Spleen (tissue), 11 donors: ENCODE measurements at regions not wholly inside any gene's neighbourhood (a gene's known extent, or its start where the extent isn't known, plus 50 kb on each side); places are given as distances from the start of the nearest gene placed in this dataset.

ENCODE experiments used
- DNase-seq: peaks from one replicate; pipeline ENCODE4 v3.0.0-alpha.2; 2020
- H3K27ac ChIP-seq, 8 donors: fragments of 200-600 bp; sonication (generic) in 7 of 8; 1 replicate in 4 of 8; 2 replicates in 4 of 8; pipeline versions ENCODE4 v1.5.0 to v1.8.0; 2016 to 2021; ENCODE audit warnings: inconsistent platforms in 4 of 8, mild to moderate bottlenecking in 4 of 8, moderate library complexity in 1 of 8
- H3K27me3 ChIP-seq, 7 donors: fragments of 200-600 bp; sonication (generic) in 6 of 7; replicated peaks in 1 of 7; 1 replicate in 4 of 7; 2 replicates in 3 of 7; pipeline versions ENCODE4 v1.5.0 to v1.8.0; 2016 to 2021; ENCODE audit warnings: inconsistent platforms in 3 of 7, mild to moderate bottlenecking in 1 of 7
- H3K36me3 ChIP-seq, 6 donors: fragments of 200-600 bp; sonication (generic) in 5 of 6; 1 replicate in 4 of 6; 2 replicates in 2 of 6; pipeline versions ENCODE4 v1.5.0 to v1.8.0; 2016 to 2021; ENCODE audit warnings: inconsistent platforms in 2 of 6
- H3K4me1 ChIP-seq, 6 donors: fragments of 200-600 bp; sonication (generic) in 5 of 6; 1 replicate in 3 of 6; 2 replicates in 3 of 6; pipeline versions ENCODE4 v1.5.0 to v1.8.0; 2016 to 2021; ENCODE audit warnings: inconsistent platforms in 3 of 6
- H3K4me3 ChIP-seq, 8 donors: fragments of 200-600 bp; sonication (generic) in 7 of 8; 1 replicate in 4 of 8; 2 replicates in 4 of 8; pipeline versions ENCODE4 v1.5.0 to v1.8.0; 2016 to 2021; ENCODE audit warnings: inconsistent platforms in 4 of 8, mild to moderate bottlenecking in 4 of 8, moderate library complexity in 2 of 8
- H3K9me3 ChIP-seq, 8 donors: fragments of 200-600 bp; sonication (generic) in 7 of 8; 1 replicate in 4 of 8; 2 replicates in 4 of 8; pipeline versions ENCODE4 v1.5.0 to v1.8.0; 2016 to 2021; ENCODE audit warnings: inconsistent platforms in 4 of 8
- CTCF ChIP-seq, 11 experiments: fragments of 200-600 bp in 7 of 11; fragments of 450-650 bp in 4 of 11; sonication (generic) in 4 of 11; IDR thresholded peaks in 8 of 11; conservative IDR thresholded peaks in 3 of 11; 1 replicate in 7 of 11; 2 replicates in 4 of 11; pipeline versions ENCODE4 v1.4.0 to v1.8.0; 2016 to 2021; ENCODE audit warnings: antibody characterized with exemption in 11 of 11, inconsistent platforms in 4 of 11, mild to moderate bottlenecking in 1 of 11
- POLR2A ChIP-seq, 3 donors: fragments of 450-650 bp; IDR thresholded peaks; one replicate each; pipeline ENCODE4 v1.5.1; 2017; ENCODE audit warnings: antibody characterized with exemption in 3 of 3, mild to moderate bottlenecking in 1 of 3
- POLR2AphosphoS5 ChIP-seq, 3 donors: sonication (generic); formaldehyde crosslinking; IDR thresholded peaks; one replicate each; pipeline ENCODE4 v1.5.1; 2017; ENCODE audit warnings: antibody characterized with exemption in 3 of 3
- WGBS, 5 donors: extraction: QIAGEN DNeasy Blood & Tissue Kit in 3 of 5; methylation state at CpG; one replicate each; pipeline versions ENCODE4 v1.1.5 to v1.1.7; 2013 to 2018; 5-methylcytosine and 5-hydroxymethylcytosine counted together
- intact Hi-C: fragments of 100-400 bp; cut with DNase I; formaldehyde crosslinking; loops from one replicate; pipeline ENCODE4 v1.15.0; 2023; ENCODE audit warnings: low total_unique reads
- donor health status: healthy with polysubstance abuse.
- donor health status: DM: no; HTN: no; CAD: no; lungs with moderate emphysema.
- donor health status: DM: no; HTN: no; CAD: no.
- donor health status: Bipolar disorder and iron deficiency.
- donor health status: healthy.
- donor health status: DM: no; HTN: no; CAD: no.
- donor health status: DM: yes; HTN: yes; CAD: no.

- Histone ChIP-seq H3K27ac (peak overlapping the region in 7 of 8 donors; percentile 16 to 84 (median 70)), H3K9me3 (peaks cover 0 to 20% (median 11%) of the 10 kb centered on the region in 8 donors), H3K27me3 (no peaks in the 10 kb centered on the region), H3K4me3 (peak overlapping the region in 1 of 8 donors; percentile 49), H3K4me1 (peaks cover 0 to 22% (median 7%) of the 10 kb centered on the region in 6 donors), H3K36me3 (no peaks in the 10 kb centered on the region)
- DNase-seq: no peak
- TF ChIP-seq POLR2AphosphoS5 (IDR thresholded peaks at IDR 0.05) (no peak), POLR2A (IDR thresholded peaks at IDR 0.05) (no peak), CTCF (IDR thresholded peaks at IDR 0.05 in 8 of 11, conservative IDR thresholded peaks at IDR 0.05 in 3 of 11) (no peak)
- WGBS, 5 donors: 83 to 94% (median 86%) methylated on average over 1 of the region's 1 CpG
- intact Hi-C loops: no loop called here
These were observed 58.3 kb upstream of the RAP1GDS1 start for GRCh38 chr4:98202907-98203306.

- no peak for TF ChIP-seq POLR2A (IDR thresholded peaks at IDR 0.05)
- no peak for TF ChIP-seq POLR2AphosphoS5 (IDR thresholded peaks at IDR 0.05)
- no peak for TF ChIP-seq CTCF (IDR thresholded peaks at IDR 0.05 in 8 of 11, conservative IDR thresholded peaks at IDR 0.05 in 3 of 11)
- H3K4me3 ChIP-seq: no peak overlapping the region
- H3K36me3 ChIP-seq: no peaks in the 10 kb centered on the region
- H3K27ac ChIP-seq: no peak overlapping the region
- peaks cover 0 to 17% (median 5%) of the 10 kb centered on the region in 6 donors for H3K4me1 ChIP-seq
- DNase-seq: no peak
- H3K27me3 ChIP-seq: no peaks in the 10 kb centered on the region
- peaks cover under 1 to 56% (median 47%) of the 10 kb centered on the region in 8 donors for H3K9me3 ChIP-seq
- 87 to 91% (median 88%) methylated on average over 4 of the region's 4 CpGs for WGBS, 5 donors
- intact Hi-C loops: no loop called here
These were observed 56.0 kb upstream of the STPG2 start for GRCh38 chr4:98199247-98199646.

GRCh38 chr4:98195005-98195404 lies 51.7 kb upstream of the STPG2 start:
- no peak for DNase-seq
- Histone ChIP-seq H3K4me3 (no peak overlapping the region), H3K36me3 (no peaks in the 10 kb centered on the region), H3K9me3 (peaks cover 12 to 82% (median 62%) of the 10 kb centered on the region in 8 donors), H3K4me1 (no peaks in the 10 kb centered on the region), H3K27ac (no peak overlapping the region), H3K27me3 (no peaks in the 10 kb centered on the region)
- WGBS, 5 donors: 89 to 97% (median 93%) methylated on average over 7 of the region's 7 CpGs
- intact Hi-C loops: no loop called here
- TF ChIP-seq POLR2AphosphoS5 (IDR thresholded peaks at IDR 0.05) (no peak), CTCF (IDR thresholded peaks at IDR 0.05 in 8 of 11, conservative IDR thresholded peaks at IDR 0.05 in 3 of 11) (no peak), POLR2A (IDR thresholded peaks at IDR 0.05) (no peak)

GRCh38 chr4:98193459-98194105 lies 50.3 kb upstream of the STPG2 start:
- no peak for DNase-seq
- 79 to 89% (median 83%) methylated on average over 8 of the region's 8 CpGs for WGBS, 5 donors
- TF ChIP-seq CTCF (IDR thresholded peaks at IDR 0.05 in 8 of 11, conservative IDR thresholded peaks at IDR 0.05 in 3 of 11) (no peak), POLR2A (IDR thresholded peaks at IDR 0.05) (no peak), POLR2AphosphoS5 (IDR thresholded peaks at IDR 0.05) (no peak)
- Histone ChIP-seq H3K9me3 (peaks cover 12 to 83% (median 64%) of the 10 kb centered on the region in 8 donors), H3K27ac (no peak overlapping the region), H3K27me3 (no peaks in the 10 kb centered on the region), H3K4me1 (no peaks in the 10 kb centered on the region), H3K36me3 (no peaks in the 10 kb centered on the region), H3K4me3 (no peak overlapping the region)
- intact Hi-C loops: no loop called here
